Coronary artery (tissue), 2 donors: ENCODE measurements at regions not wholly inside any gene's neighbourhood (a gene's known extent, or its start where the extent isn't known, plus 50 kb on each side); places are given as distances from the start of the nearest gene placed in this dataset.
A peak's percentile ranks its signal among the peaks of the same experiment; 100 is the strongest.
"Not testable (repeated sequence)": the region's sequence is repeated elsewhere in the genome, so short reads cannot be mapped to it uniquely, and the experiment has no call there.

Experiments used
- DNase-seq: peaks from one replicate; pipeline ENCODE4 v3.0.0-alpha.2; 2017; ENCODE audit warnings: low spot score
- H3K27ac ChIP-seq, 2 donors: fragments of 200-600 bp; sonication (generic); one replicate each; pipeline ENCODE4 v1.5.1; 2016 to 2019
- H3K4me3 ChIP-seq: fragments of 200-600 bp; sonication (generic); 2 replicates; pipeline ENCODE4 v1.5.1; 2016; ENCODE audit warnings: mild to moderate bottlenecking, moderate library complexity
- TF ChIP-seq, protein P1 (sequence below): fragments of 200-600 bp; sonication (generic); IDR thresholded peaks from one replicate; pipeline ENCODE4 v1.5.1; 2019; ENCODE audit warnings: antibody characterized with exemption

DNA sequence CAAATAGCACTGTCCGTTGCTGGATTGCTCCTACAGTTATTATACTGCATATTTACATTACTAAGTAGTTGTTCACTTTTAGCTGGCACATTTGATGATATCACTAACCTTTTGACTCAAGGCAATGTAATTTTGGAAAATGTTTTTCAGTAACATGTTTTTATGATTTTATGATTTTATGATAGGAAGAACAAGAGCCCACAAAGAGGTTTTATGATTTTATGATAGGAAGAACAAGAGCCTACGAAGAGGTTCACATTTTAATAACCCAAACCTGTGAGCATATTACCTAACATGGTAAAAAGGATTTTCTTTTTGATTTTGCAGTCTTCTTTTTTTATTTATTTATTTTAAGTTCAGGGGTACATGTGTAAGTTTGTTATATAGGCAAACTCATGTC, 172.3 kb upstream of the TPM1 start:
- no peak for DNase-seq
- H3K4me3 ChIP-seq = no peak overlapping the region
- no peak overlapping the region for H3K27ac ChIP-seq
- TF ChIP-seq, protein P1, sequence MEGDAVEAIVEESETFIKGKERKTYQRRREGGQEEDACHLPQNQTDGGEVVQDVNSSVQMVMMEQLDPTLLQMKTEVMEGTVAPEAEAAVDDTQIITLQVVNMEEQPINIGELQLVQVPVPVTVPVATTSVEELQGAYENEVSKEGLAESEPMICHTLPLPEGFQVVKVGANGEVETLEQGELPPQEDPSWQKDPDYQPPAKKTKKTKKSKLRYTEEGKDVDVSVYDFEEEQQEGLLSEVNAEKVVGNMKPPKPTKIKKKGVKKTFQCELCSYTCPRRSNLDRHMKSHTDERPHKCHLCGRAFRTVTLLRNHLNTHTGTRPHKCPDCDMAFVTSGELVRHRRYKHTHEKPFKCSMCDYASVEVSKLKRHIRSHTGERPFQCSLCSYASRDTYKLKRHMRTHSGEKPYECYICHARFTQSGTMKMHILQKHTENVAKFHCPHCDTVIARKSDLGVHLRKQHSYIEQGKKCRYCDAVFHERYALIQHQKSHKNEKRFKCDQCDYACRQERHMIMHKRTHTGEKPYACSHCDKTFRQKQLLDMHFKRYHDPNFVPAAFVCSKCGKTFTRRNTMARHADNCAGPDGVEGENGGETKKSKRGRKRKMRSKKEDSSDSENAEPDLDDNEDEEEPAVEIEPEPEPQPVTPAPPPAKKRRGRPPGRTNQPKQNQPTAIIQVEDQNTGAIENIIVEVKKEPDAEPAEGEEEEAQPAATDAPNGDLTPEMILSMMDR = no peak

DNA sequence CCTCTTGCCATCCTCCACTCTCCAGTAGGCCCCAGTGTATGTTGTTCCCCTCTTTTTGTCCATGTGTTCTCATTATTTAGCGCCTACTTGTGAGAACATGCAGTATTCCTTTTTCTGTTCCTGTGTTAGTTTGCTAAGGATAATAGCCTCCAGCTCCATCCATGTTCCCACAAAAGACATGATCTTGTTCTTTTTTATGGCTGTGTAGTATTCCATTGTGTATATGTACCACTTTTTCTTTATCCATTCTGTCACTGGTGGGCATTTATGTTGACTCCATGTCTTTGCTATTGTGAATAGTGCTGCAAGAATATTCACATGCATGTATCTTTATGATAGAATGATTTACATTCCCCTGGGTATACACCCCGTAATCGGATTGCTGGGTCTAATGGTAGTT, 171.8 kb upstream of the TPM1 start:
- not testable (repeated sequence) for H3K4me3 ChIP-seq, H3K27ac ChIP-seq, DNase-seq

DNA sequence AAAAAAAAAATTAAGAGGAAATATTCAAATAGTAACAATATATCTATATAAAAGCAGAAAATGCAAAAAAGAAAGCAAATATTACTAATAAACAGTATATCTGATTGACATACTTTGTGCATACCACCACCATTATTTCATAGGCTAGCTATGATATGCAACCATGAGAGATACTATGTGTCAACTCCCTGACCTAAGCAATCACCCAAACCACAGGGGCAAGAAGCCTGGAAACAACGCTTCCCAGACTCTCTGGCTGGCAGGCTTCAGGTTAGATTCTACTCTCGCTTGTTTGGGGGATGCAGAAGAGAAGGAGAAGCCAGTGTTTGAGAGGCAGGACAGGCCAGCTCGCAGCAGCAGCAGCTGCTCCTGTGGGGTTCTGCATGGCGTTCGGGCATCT, 169.3 kb upstream of the TPM1 start:
- no peak overlapping the region for H3K27ac ChIP-seq
- no peak overlapping the region for H3K4me3 ChIP-seq
- no peak for DNase-seq
- TF ChIP-seq, protein P1 = no peak

DNA sequence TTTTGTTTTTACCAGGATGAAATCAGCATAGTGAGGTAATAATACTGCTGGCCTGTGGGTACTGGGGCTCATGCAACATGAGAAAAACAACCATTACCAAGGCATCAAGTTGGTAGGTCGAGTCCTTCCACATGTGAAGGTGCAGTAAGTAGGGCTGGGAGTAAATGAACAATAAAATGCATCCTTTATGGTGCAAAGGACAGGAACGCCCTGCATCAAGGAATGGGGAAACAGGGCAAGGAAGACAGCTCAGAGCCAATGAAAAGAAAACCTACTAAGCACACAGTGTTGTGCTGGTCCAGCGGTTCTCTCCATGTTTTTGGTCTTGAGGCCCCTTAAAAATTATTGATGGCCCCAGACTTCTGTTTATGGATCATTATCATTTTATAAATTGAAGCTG, 168.5 kb upstream of the TPM1 start:
- no peak for DNase-seq
- TF ChIP-seq, protein P1 = no peak
- H3K27ac ChIP-seq = no peak overlapping the region
- H3K4me3 ChIP-seq = no peak overlapping the region

DNA sequence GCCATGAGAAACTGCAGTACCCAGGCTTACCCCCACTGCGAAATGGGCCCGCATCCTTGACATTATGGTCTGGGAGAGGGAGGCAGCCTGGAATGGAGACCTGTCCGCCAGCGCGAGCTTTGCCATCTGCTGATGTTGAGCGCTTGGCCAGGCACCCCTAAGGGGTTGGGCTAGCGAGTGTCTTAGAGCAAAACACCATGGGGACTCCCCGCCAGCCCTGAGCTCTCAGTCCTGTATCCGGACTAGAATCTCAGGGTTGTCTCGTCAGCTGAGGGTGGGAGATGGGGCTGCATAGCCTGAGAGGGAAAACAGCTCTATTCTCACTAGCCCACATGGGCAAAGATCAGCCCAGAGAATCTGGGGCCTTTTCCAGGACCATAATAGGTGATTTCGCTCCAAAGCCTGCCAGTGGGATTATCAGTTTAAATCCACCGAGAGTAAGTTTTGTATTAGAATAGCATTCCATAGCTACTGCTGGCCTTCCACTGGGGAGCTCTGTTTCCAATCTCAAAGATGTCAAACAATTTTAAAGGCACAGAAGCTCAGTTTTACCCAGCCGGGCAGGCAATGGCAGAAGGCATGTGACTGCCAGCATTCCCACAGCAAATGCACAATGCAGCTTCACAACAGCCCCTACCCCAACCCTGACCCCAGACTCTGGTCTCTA, 167.5 kb upstream of the TPM1 start:
- TF ChIP-seq, protein P1 = no peak
- DNase-seq = no peak
- H3K4me3 ChIP-seq = no peak overlapping the region
- peak overlapping the region; percentile 23 to 56 for H3K27ac ChIP-seq

DNA sequence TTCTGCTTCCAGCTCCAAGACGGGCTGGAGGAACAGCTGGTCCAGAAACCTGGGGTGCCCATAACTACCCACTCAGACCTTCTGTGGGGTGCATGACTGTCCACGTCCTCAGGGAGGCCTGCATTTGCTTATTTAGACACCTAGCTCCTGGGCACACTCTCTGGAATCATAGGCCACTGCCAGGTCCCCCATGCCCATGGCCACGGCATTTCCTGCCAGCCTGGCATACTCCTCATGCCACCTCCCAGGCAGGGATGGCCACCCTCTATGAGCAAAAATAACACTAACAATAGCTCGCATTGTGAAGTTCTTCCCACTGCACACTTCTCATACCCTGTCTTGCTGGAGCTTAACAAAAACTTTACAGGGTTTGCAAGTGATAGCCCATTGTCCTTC, 166.9 kb upstream of the TPM1 start:
- DNase-seq = no peak
- Histone ChIP-seq H3K4me3 (no peak overlapping the region), H3K27ac (peak overlapping the region; percentile 23 to 56)
- TF ChIP-seq, protein P1 = no peak

DNA sequence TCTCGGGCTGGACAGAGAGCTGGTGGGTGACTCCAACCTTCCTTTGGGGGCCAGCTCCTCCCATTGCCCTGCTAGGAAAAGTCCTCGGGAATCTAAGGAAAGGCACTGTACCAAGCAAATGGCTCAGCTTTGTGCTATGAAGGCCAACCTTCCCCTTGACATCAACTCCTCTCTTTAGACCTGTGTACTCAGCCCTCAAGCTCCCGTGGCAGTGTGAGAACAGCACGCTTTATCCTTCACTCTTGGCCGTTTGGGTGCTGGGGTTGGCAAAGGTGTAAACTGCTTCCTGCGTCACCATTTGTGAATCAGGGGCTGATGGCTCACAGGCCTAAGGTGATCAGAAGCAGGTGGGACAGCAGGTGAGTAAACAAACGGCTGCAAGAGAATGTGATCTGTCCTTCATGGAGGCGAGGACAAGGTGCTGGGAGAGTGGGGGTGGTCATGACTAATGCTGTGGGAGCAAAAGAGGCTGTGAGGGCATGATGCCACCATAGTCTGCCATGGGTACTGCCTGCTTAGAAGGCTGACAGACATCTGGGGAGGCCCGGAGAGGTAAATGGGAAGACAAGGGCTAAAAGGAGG, 165.2 kb upstream of the TPM1 start:
- H3K4me3 ChIP-seq = no peak overlapping the region
- TF ChIP-seq, protein P1 = no peak
- DNase-seq = no peak
- H3K27ac ChIP-seq = no peak overlapping the region
